ENCODE measurements at regions not wholly inside any gene's neighbourhood (a gene's known extent, or its start where the extent isn't known, plus 50 kb on each side); places are given as distances from the start of the nearest gene placed in this dataset.

DNA sequence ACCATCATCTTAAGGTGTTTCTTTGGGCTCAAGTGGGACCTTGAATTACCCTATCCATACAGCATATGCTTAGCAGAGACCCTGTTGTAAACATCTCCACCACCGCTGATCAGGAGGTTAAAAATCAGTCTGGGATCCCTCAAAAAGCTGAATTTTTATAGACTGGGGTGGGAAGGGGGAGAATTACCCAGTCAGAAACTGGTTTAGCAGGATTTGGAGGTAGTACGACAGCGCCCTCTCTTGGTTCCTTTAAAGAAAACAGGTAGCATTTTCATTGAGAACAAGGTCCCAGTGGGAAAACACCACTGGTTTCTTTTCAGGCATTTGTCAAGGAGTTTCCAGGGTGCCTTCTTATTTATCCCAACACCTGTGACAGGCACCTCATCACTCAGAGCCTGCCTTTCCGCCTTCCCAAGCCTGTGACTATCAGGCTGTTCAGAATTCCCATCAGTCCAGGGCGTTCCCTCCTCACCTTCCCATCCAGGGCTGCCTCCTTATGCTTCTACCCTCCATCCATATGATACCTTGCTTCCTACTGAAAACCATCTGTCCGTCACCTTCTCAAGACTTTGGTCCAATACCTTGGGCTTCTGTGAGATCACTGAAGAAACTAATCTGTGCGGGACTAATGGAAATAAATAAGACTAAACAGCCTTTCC lies 203.8 kb upstream of the RAI14 start:
- Histone ChIP-seq H3K36me3 (ENCODE audit: control insufficient read depth, insufficient read depth, low read length) (no peaks in the 10 kb centered on the region), H3K4me3 (ENCODE audit: low read depth, low read length) (no peak overlapping the region), H3K27me3 (ENCODE audit: control insufficient read depth, insufficient read depth, low read length) (no peaks in the 10 kb centered on the region)
- CTCF ChIA-PET = interaction anchor here (1.0 to 1.5 kb wide), 3 partner anchors 8 to 456 kb away, joined by 3 to 5 read pairs (median 3); no protein-coding TSS in a partner anchor
- DNase-seq (ENCODE audit: low read depth) = no peak
- POLR2A ChIA-PET = interaction anchor here (0.6 kb wide), 1 partner anchor 337 kb away, joined by 17 read pairs; no protein-coding TSS in a partner anchor
- TF ChIP-seq, protein P1, sequence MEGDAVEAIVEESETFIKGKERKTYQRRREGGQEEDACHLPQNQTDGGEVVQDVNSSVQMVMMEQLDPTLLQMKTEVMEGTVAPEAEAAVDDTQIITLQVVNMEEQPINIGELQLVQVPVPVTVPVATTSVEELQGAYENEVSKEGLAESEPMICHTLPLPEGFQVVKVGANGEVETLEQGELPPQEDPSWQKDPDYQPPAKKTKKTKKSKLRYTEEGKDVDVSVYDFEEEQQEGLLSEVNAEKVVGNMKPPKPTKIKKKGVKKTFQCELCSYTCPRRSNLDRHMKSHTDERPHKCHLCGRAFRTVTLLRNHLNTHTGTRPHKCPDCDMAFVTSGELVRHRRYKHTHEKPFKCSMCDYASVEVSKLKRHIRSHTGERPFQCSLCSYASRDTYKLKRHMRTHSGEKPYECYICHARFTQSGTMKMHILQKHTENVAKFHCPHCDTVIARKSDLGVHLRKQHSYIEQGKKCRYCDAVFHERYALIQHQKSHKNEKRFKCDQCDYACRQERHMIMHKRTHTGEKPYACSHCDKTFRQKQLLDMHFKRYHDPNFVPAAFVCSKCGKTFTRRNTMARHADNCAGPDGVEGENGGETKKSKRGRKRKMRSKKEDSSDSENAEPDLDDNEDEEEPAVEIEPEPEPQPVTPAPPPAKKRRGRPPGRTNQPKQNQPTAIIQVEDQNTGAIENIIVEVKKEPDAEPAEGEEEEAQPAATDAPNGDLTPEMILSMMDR (IDR thresholded peaks at IDR 0.05; ENCODE audit: insufficient read depth, low read depth, low read length) = peak; percentile 59

DNA sequence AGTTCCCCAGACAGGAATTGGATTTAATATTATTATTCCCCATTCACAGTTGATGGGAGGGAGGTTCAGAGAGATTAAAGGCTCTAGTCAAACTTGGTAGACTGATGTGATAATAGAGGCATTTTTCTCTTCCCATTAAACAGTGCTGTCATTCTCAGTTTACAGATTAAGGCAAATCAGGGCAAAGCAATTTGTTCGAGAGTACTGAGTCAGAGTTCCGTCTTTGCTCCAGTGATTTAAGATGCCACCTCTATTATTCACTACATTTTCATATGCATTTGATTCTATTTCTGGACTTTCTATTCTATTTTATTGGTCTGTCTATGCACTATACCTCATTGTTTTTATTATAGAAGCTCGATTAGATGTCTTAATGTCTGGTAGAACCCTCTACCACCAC lies 201.0 kb upstream of the RAI14 start:
- ChIA-PET CTCF (interaction anchor here (0.6 to 1.7 kb wide), 4 partner anchors 10 to 486 kb away, joined by 3 to 5 read pairs (median 4); no protein-coding TSS in a partner anchor), POLR2A (no interaction called here)
- no peaks in the 10 kb centered on the region for H3K36me3 ChIP-seq (ENCODE audit: control insufficient read depth, insufficient read depth, low read length)
- no peak overlapping the region for H3K4me3 ChIP-seq (ENCODE audit: low read depth, low read length)
- H3K27me3 ChIP-seq (ENCODE audit: control insufficient read depth, insufficient read depth, low read length) = no peaks in the 10 kb centered on the region
- DNase-seq (ENCODE audit: low read depth) = no peak
- TF ChIP-seq, protein P1 (IDR thresholded peaks at IDR 0.05; ENCODE audit: insufficient read depth, low read depth, low read length) = no peak

DNA sequence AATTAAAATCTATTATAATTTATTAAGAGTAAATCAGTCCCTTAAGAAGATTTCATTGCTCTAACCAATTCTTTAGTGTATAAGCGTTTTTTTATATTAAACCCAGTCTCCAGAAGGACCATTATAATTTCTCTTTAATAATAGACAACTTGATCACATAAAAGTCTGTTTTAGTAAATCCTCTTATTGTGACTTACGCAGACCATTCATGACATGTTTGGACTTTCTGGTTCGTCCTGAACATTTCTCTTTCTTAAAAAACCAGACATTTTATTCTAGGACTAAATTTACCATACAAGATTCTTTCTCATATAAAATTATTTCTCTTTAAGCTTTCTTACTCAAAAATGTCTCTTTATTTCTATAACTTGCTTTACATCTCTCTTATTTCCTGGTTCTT lies 196.2 kb upstream of the RAI14 start:
- ChIA-PET POLR2A (no interaction called here), CTCF (interaction anchor here (0.9 to 1.3 kb wide), 4 partner anchors 8 to 462 kb away, joined by 3 read pairs; no protein-coding TSS in a partner anchor)
- H3K4me3 ChIP-seq (ENCODE audit: low read depth, low read length) = no peak overlapping the region
- TF ChIP-seq, protein P1 (IDR thresholded peaks at IDR 0.05; ENCODE audit: insufficient read depth, low read depth, low read length) = no peak
- no peak for DNase-seq (ENCODE audit: low read depth)
- no peaks in the 10 kb centered on the region for H3K36me3 ChIP-seq (ENCODE audit: control insufficient read depth, insufficient read depth, low read length)
- H3K27me3 ChIP-seq (ENCODE audit: control insufficient read depth, insufficient read depth, low read length) = no peaks in the 10 kb centered on the region

DNA sequence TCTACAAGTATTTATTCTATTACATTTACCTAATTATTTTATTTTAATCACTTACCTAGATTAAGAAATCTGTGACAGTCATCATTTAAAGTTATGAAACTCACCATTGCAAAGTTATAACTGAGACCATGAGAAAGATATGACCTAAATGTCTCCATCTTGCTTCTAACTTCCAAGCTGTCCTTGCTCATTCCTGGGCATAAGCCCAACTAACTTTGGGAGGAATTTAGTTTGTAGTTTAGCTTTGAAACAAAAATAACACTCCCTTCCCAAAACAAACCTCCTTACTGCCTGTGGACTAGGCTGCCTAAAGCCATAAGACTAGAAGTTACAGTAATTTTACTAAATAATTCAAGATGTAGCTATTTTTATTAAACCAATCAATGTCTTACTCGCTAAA lies 195.6 kb upstream of the RAI14 start:
- CTCF ChIA-PET = interaction anchor here (0.9 to 1.3 kb wide), 4 partner anchors 9 to 463 kb away, joined by 3 read pairs; no protein-coding TSS in a partner anchor
- no peaks in the 10 kb centered on the region for H3K36me3 ChIP-seq (ENCODE audit: control insufficient read depth, insufficient read depth, low read length)
- POLR2A ChIA-PET = no interaction called here
- no peak overlapping the region for H3K4me3 ChIP-seq (ENCODE audit: low read depth, low read length)
- no peaks in the 10 kb centered on the region for H3K27me3 ChIP-seq (ENCODE audit: control insufficient read depth, insufficient read depth, low read length)
- TF ChIP-seq, protein P1 (IDR thresholded peaks at IDR 0.05; ENCODE audit: insufficient read depth, low read depth, low read length) = no peak
- no peak for DNase-seq (ENCODE audit: low read depth)

DNA sequence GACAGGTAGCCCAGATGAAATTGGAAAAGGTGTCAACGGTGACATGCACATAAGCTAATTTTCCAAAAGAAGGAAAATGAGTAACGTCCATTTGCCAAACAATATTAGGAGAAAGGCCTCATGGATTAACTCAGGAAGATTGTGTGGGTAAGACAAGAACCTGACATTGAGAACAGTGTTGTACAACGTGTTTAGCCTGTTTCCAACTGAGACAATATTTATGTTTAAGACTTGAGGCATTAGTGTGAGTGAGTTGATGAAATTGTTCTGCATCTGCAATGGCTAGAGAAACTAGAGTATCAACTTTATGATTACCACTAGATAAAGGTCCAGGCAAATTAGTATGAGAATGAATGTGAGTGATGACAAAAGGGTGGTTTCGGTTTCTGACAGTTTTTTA lies 191.3 kb upstream of the RAI14 start:
- ChIA-PET POLR2A (no interaction called here), CTCF (interaction anchor here (0.8 to 2.3 kb wide), 6 partner anchors 10 to 469 kb away, joined by 3 to 19 read pairs (median 4); no protein-coding TSS in a partner anchor)
- no peak overlapping the region for H3K4me3 ChIP-seq (ENCODE audit: low read depth, low read length)

More for the DNA sequence above, 191.3 kb upstream of the RAI14 start:
- TF ChIP-seq, protein P1 (IDR thresholded peaks at IDR 0.05; ENCODE audit: insufficient read depth, low read depth, low read length) = no peak
- DNase-seq (ENCODE audit: low read depth) = no peak
- Histone ChIP-seq H3K27me3 (ENCODE audit: control insufficient read depth, insufficient read depth, low read length) (peaks cover 2% of the 10 kb centered on the region), H3K36me3 (ENCODE audit: control insufficient read depth, insufficient read depth, low read length) (no peaks in the 10 kb centered on the region)

Data from BJ (cell line).